HEK293 (cell line): ENCODE measurements at regions not wholly inside any gene's neighbourhood (a gene's known extent, or its start where the extent isn't known, plus 50 kb on each side); places are given as distances from the start of the nearest gene placed in this dataset.

Experiments
- CTCF ChIP-seq: fragments of 450-650 bp; formaldehyde crosslinking; IDR thresholded peaks from 2 replicates; pipeline ENCODE4 v1.5.1; 2016; ENCODE audit warnings: missing biosample characterization, missing genetic modification characterization
- ELK4 ChIP-seq: IDR thresholded peaks from 2 replicates; pipeline ENCODE4 v1.6.1; 2011; ENCODE audit warnings: mild to moderate bottlenecking, low read depth, low read length, borderline replicate concordance
- SALL2 ChIP-seq: fragments of 450-650 bp; formaldehyde crosslinking; IDR thresholded peaks from 2 replicates; pipeline ENCODE4 v1.5.0; 2017; ENCODE audit warnings: missing biosample characterization, mild to moderate bottlenecking, missing genetic modification characterization, borderline replicate concordance
- ZBTB21 ChIP-seq: fragments of 450-650 bp; formaldehyde crosslinking; IDR thresholded peaks from 2 replicates; pipeline ENCODE4 v1.5.1; 2017; ENCODE audit warnings: missing biosample characterization, missing genetic modification characterization
- ZBTB6 ChIP-seq: fragments of 450-650 bp; formaldehyde crosslinking; IDR thresholded peaks from 2 replicates; pipeline ENCODE4 v1.5.1; 2017; ENCODE audit warnings: missing biosample characterization, missing genetic modification characterization
- ZFP3 ChIP-seq: fragments of 450-650 bp; formaldehyde crosslinking; IDR thresholded peaks from 2 replicates; pipeline ENCODE4 v1.5.1; 2016; ENCODE audit warnings: low read depth, missing biosample characterization, missing genetic modification characterization
- ZNF24 ChIP-seq: fragments of 450-650 bp; formaldehyde crosslinking; IDR thresholded peaks from 2 replicates; pipeline ENCODE4 v1.5.1; 2016; ENCODE audit warnings: missing biosample characterization, missing genetic modification characterization
- ZNF335 ChIP-seq: fragments of 450-650 bp; formaldehyde crosslinking; conservative IDR thresholded peaks from 2 replicates; pipeline ENCODE4 v1.5.1; 2016; ENCODE audit warnings: missing biosample characterization, missing genetic modification characterization
- ZNF473 ChIP-seq: fragments of 450-650 bp; formaldehyde crosslinking; IDR thresholded peaks from 2 replicates; pipeline ENCODE4 v1.5.1; 2017; ENCODE audit warnings: missing biosample characterization, missing genetic modification characterization
- ZNF623 ChIP-seq: fragments of 450-650 bp; formaldehyde crosslinking; IDR thresholded peaks from 2 replicates; pipeline ENCODE4 v1.5.1; 2016; ENCODE audit warnings: missing biosample characterization, missing genetic modification characterization
- ZNF654 ChIP-seq: fragments of 450-650 bp; formaldehyde crosslinking; IDR thresholded peaks from 2 replicates; pipeline ENCODE4 v1.5.1; 2016; ENCODE audit warnings: low read depth, missing biosample characterization, missing genetic modification characterization

GRCh38 chr4:83917572-83917971 is 381.7 kb downstream of the GPAT3 start:
- no peak for TF ChIP-seq ELK4
- no peak for TF ChIP-seq ZNF654 (tag by site-specific recombination)
- no peak for TF ChIP-seq CTCF (tag by site-specific recombination)
- TF ChIP-seq ZNF335 (tag by site-specific recombination) = no peak
- TF ChIP-seq ZNF623 (tag by site-specific recombination) = no peak
- TF ChIP-seq SALL2 (tag by site-specific recombination) = no peak
- TF ChIP-seq ZNF24 (tag by site-specific recombination) = no peak
- no peak for TF ChIP-seq ZNF473
- no peak for TF ChIP-seq ZFP3 (tag by site-specific recombination)
- no peak for TF ChIP-seq ZBTB6 (tag by site-specific recombination)
- no peak for TF ChIP-seq ZBTB21 (tag by site-specific recombination)
